Activated CD8-positive, alpha-beta T cell treated with anti-CD3 and anti-CD28 coated beads for 36 hours (primary cell): ENCODE measurements at regions not wholly inside any gene's neighbourhood (a gene's known extent, or its start where the extent isn't known, plus 50 kb on each side); places are given as distances from the start of the nearest gene placed in this dataset.

ENCODE experiments used
- ATAC-seq: fragments of 200-7000 bp; cut with Tn5 transposase; one replicate; pipeline ENCODE4 v1.10.0; 2021; ENCODE audit warnings: mild to moderate bottlenecking, moderate library complexity
- CTCF ChIA-PET: fragments of 350-600 bp; sonication (Branson Sonifier 250); formaldehyde crosslinking; loops from one replicate; lab custom pipeline; 2021; ENCODE audit warnings: antibody characterized with exemption; lab: Charles Lee
- POLR2A ChIA-PET: fragments of 350-600 bp; sonication (Branson Sonifier 250); formaldehyde crosslinking; loops from one replicate; lab custom pipeline; 2021; ENCODE audit warnings: antibody characterized with exemption; lab: Charles Lee
- DNase-seq: peaks from one replicate; pipeline ENCODE4 v3.0.0-alpha.2; 2020
- H3K27ac Mint-ChIP-seq: one replicate; pipeline ENCODE4 v1.8.0; 2021; ENCODE audit warnings: mild to moderate bottlenecking, mixed read lengths
- H3K27me3 Mint-ChIP-seq: one replicate; pipeline ENCODE4 v1.8.0; 2021; ENCODE audit warnings: mixed read lengths
- H3K36me3 Mint-ChIP-seq: one replicate; pipeline ENCODE4 v1.8.0; 2021; ENCODE audit warnings: low read depth, mixed read lengths
- H3K4me1 Mint-ChIP-seq: one replicate; pipeline ENCODE4 v1.8.0; 2021; ENCODE audit warnings: low read depth, mixed read lengths
- H3K4me3 Mint-ChIP-seq: one replicate; pipeline ENCODE4 v1.8.0; 2021; ENCODE audit warnings: mild to moderate bottlenecking, moderate library complexity, mixed read lengths
- H3K9me3 Mint-ChIP-seq: one replicate; pipeline ENCODE4 v1.8.0; 2021; ENCODE audit warnings: mixed read lengths
- intact Hi-C: fragments of 100-400 bp; cut with micrococcal nuclease; formaldehyde crosslinking; loops from one replicate; pipeline ENCODE4 v1.10.0; 2022
- TF ChIP-seq, protein P1 (sequence below): fragments of 200-600 bp; IDR thresholded peaks from one replicate; pipeline ENCODE4 v1.8.0; 2022; ENCODE audit warnings: antibody characterized with exemption, mild to moderate bottlenecking

DNA sequence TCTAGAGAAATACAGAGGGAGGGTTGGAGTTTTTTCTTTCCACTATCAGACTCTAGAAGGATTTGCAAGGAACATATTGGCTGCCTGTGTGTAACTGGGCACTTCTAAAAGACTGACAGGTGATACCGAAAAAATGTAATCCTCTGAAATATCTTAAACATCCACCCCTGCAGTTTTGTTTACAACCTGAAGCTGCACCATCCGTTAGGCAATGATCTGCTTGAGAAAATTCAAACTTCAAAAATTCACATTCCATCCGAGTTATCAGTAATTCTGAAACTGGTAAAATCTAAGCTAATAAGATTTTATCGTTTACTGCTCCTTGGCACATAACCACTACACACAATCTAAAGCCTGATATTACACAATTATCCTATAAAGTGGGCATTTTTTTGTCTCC is 528.6 kb downstream of the FUT8 start:
- POLR2A ChIA-PET = interaction anchor here (2.1 to 2.5 kb wide), 2 partner anchors 9 to 13 kb away, joined by 9 read pairs; no protein-coding TSS in a partner anchor
- ATAC-seq (no peak), DNase-seq (no peak)
- Mint-ChIP-seq H3K9me3 (peaks cover 10% of the 10 kb centered on the region), H3K27ac (no peak overlapping the region), H3K27me3 (no peaks in the 10 kb centered on the region), H3K36me3 (peaks cover 10% of the 10 kb centered on the region), H3K4me1 (peaks cover 52% of the 10 kb centered on the region), H3K4me3 (no peak overlapping the region)
- TF ChIP-seq, protein P1, sequence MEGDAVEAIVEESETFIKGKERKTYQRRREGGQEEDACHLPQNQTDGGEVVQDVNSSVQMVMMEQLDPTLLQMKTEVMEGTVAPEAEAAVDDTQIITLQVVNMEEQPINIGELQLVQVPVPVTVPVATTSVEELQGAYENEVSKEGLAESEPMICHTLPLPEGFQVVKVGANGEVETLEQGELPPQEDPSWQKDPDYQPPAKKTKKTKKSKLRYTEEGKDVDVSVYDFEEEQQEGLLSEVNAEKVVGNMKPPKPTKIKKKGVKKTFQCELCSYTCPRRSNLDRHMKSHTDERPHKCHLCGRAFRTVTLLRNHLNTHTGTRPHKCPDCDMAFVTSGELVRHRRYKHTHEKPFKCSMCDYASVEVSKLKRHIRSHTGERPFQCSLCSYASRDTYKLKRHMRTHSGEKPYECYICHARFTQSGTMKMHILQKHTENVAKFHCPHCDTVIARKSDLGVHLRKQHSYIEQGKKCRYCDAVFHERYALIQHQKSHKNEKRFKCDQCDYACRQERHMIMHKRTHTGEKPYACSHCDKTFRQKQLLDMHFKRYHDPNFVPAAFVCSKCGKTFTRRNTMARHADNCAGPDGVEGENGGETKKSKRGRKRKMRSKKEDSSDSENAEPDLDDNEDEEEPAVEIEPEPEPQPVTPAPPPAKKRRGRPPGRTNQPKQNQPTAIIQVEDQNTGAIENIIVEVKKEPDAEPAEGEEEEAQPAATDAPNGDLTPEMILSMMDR = no peak
- CTCF ChIA-PET = interaction anchor here (0.8 to 3.6 kb wide), 10 partner anchors 8 to 116 kb away, joined by 3 to 22 read pairs (median 8); no protein-coding TSS in a partner anchor
- intact Hi-C loops = no loop called here

DNA sequence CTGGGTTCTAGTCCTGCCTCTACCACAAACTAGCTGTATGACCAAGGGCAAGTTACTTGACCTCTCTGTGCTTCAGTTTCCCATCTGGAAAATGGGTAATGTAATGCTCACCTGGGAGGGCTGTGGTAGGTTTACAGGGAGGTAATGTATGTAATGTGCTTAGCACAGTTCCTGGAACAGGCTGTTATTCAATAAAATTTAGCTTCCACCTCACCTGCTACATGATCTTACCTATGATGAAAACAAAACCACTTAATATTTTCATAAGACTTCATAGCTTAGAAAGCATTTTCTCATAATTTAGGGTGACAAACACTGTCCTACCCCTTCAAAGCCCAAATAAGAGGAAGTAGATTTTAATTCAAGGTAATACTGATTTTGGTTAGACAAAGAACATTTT is 530.6 kb downstream of the FUT8 start:
- Mint-ChIP-seq H3K4me3 (no peak overlapping the region), H3K27ac (no peak overlapping the region), H3K4me1 (peaks cover 41% of the 10 kb centered on the region), H3K27me3 (peaks cover 1% of the 10 kb centered on the region), H3K9me3 (peaks cover 2% of the 10 kb centered on the region), H3K36me3 (peaks cover 2% of the 10 kb centered on the region)
- no peak for DNase-seq
- POLR2A ChIA-PET = interaction anchor here (0.8 kb wide), 1 partner anchor 15 kb away, joined by 3 read pairs; no protein-coding TSS in a partner anchor
- TF ChIP-seq, protein P1 = no peak
- ATAC-seq = no peak
- CTCF ChIA-PET = interaction anchor here (3.6 kb wide), 1 partner anchor 16 kb away, joined by 18 read pairs; no protein-coding TSS in a partner anchor
- intact Hi-C loops = no loop called here

DNA sequence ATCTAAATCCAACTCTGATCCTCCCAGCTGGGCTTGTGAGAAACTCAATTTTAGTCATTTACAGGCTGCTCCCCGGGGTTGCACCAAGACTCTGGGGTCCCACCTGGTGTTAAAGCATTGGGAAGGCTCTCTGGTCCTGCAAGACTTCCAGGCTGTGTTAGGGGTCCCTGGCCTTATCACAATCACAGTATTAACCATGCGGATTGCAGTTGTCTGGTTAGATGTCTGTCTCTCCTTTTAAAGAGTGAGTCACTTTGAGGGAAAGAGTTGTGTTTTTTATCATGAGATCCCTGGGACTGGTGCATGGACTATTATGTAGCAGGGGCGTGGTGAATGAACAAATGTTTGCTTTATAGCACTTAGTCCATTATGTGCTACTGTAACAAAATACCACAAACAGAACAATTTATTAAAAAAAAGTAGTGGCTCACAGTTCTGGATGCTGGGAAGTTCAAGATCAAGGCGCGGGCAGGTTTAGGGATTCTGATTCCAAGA is 531.4 kb downstream of the FUT8 start:
- Mint-ChIP-seq H3K27ac (no peak overlapping the region), H3K4me1 (peaks cover 38% of the 10 kb centered on the region), H3K4me3 (no peak overlapping the region), H3K9me3 (no peaks in the 10 kb centered on the region), H3K36me3 (no peaks in the 10 kb centered on the region), H3K27me3 (peaks cover 4% of the 10 kb centered on the region)
- ChIA-PET CTCF (interaction anchor here (3.6 kb wide), 1 partner anchor 15 kb away, joined by 18 read pairs; no protein-coding TSS in a partner anchor), POLR2A (no interaction called here)
- TF ChIP-seq, protein P1 = no peak
- ATAC-seq = no peak
- no peak for DNase-seq
- intact Hi-C loops = no loop called here

DNA sequence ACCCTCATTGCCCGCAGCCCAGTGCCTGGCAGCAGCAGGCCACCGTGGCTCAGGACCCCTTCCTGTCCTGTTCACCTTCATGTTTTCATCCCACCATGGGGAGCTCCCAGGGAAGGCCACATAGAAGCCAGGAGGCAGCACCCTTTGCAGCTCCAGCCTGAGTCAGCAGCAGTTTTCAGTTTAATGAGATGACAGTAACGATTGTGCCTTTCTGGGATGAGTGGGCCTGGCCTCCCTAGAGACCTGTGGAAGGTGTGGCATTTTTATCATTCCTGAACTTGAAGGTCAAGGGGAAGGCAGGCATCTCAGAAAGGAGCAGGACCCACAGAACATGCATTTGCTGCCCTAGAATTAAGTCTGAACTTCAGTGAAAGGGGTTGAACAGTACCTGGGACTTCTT is 532.8 kb downstream of the FUT8 start:
- Mint-ChIP-seq H3K36me3 (no peaks in the 10 kb centered on the region), H3K27ac (no peak overlapping the region), H3K9me3 (no peaks in the 10 kb centered on the region), H3K4me1 (peaks cover 42% of the 10 kb centered on the region), H3K4me3 (no peak overlapping the region), H3K27me3 (peaks cover 4% of the 10 kb centered on the region)
- ChIA-PET POLR2A (interaction anchor here (1.8 kb wide), 1 partner anchor 18 kb away, joined by 4 read pairs; no protein-coding TSS in a partner anchor), CTCF (interaction anchor here (1.0 to 2.9 kb wide), 2 partner anchors 9 to 14 kb away, joined by 3 to 13 read pairs; no protein-coding TSS in a partner anchor)
- DNase-seq = no peak
- TF ChIP-seq, protein P1 = no peak
- intact Hi-C loops = no loop called here
- ATAC-seq = no peak

DNA sequence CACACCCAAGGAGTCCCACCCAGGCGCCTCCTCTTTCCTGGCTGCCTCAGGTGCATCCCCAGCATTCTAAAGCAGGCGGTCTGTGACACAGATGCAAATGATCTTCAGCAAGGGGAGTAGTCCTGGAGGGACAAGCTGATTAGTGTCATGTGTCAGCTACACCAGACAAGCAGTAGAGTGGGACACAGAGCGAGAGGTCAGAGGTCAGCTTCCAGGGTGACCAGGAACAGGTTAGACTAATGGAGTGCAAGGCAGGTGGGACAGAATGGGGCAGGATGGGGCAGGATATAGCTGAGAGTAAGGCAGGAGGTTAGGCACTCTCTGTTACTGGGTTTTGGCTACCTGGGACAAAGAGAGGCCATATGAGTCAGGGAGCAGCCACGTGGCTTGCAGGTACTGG is 534.0 kb downstream of the FUT8 start:
- H3K4me1 Mint-ChIP-seq = peaks cover 48% of the 10 kb centered on the region
- ATAC-seq = no peak
- H3K27me3 Mint-ChIP-seq = peaks cover 4% of the 10 kb centered on the region
- ChIA-PET POLR2A (interaction anchor here (0.7 to 1.8 kb wide), 2 partner anchors 19 to 154 kb away, joined by 3 to 4 read pairs; no protein-coding TSS in a partner anchor), CTCF (interaction anchor here (0.8 to 2.9 kb wide), 2 partner anchors 13 to 124 kb away, joined by 4 to 13 read pairs; no protein-coding TSS in a partner anchor)
- no peaks in the 10 kb centered on the region for H3K9me3 Mint-ChIP-seq
- H3K36me3 Mint-ChIP-seq = no peaks in the 10 kb centered on the region
- no peak overlapping the region for H3K4me3 Mint-ChIP-seq
- intact Hi-C loops = no loop called here
- H3K27ac Mint-ChIP-seq = no peak overlapping the region
- TF ChIP-seq, protein P1 = no peak
- DNase-seq = no peak
